ENCODE measurements at regions not wholly inside any gene's neighbourhood (a gene's known extent, or its start where the extent isn't known, plus 50 kb on each side); places are given as distances from the start of the nearest gene placed in this dataset.

DNA sequence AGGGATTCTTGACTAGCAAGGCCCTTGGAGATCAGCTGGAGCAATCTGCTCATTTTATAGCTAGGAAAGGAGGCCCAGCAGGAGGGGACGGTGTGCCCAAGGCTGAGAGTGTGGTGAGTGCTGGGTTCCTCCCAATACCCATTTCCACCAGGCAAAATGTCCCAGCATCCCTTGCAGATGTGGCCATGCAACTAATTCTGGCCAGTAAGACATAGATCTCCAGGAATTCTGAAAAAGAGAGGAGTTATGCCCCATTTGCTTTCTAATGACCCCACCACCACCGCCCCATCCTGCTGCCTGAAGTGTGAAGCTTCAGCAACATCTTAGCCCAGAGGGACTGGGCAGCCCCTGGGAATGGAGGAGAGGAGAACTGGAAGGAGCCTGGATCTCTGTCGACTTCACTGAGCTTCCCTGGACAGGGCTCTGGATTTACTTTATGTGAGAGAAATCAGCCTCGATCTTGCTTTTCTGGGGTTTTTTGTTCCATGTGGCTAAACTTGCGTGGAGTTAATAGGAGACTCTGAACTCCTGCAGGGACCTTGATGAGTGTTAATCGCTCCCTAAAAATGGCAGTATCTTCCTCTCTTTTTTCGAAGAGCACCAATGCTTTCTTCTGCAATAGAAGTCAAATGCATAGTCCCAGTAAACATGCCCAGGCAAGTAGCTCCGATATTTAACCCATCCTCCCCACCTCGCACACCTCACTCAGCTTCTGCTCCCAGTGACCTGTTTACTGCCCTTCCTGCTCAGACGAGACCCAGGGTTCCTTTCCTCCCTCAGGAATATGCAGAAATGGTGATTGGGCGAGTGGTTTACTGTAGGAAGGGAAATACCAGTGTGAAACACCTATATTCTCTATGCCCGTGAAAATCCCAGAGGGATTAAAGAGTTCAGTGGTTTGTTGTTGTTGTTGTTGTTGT is 127.5 kb upstream of the GPR26 start:
- no peak overlapping the region for H3K56ac ChIP-seq (ENCODE audit: insufficient read length, low read depth, low read length)
- peaks cover 33 to 35% of the 10 kb centered on the region in 2 experiments for H3K4me1 Mint-ChIP-seq
- peak; percentile 77 for DNase-seq
- H3K79me2 ChIP-seq (ENCODE audit: insufficient read depth, low read length): no peaks in the 10 kb centered on the region
- no peak overlapping the region for H4K5ac ChIP-seq (ENCODE audit: insufficient read length, low read depth, low read length)
- no peaks in the 10 kb centered on the region for H3K27me3 Mint-ChIP-seq (ENCODE audit: low read depth)
- TF ChIP-seq, protein P1, sequence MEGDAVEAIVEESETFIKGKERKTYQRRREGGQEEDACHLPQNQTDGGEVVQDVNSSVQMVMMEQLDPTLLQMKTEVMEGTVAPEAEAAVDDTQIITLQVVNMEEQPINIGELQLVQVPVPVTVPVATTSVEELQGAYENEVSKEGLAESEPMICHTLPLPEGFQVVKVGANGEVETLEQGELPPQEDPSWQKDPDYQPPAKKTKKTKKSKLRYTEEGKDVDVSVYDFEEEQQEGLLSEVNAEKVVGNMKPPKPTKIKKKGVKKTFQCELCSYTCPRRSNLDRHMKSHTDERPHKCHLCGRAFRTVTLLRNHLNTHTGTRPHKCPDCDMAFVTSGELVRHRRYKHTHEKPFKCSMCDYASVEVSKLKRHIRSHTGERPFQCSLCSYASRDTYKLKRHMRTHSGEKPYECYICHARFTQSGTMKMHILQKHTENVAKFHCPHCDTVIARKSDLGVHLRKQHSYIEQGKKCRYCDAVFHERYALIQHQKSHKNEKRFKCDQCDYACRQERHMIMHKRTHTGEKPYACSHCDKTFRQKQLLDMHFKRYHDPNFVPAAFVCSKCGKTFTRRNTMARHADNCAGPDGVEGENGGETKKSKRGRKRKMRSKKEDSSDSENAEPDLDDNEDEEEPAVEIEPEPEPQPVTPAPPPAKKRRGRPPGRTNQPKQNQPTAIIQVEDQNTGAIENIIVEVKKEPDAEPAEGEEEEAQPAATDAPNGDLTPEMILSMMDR (conservative IDR thresholded peaks at IDR 0.05): no peak
- H3T11ph ChIP-seq (ENCODE audit: low read length): no peak overlapping the region
- no peak overlapping the region for H2BK5ac ChIP-seq (ENCODE audit: insufficient read length, low read length)
- H3K4me2 ChIP-seq (ENCODE audit: insufficient read depth, insufficient read length, low read length): no peak overlapping the region
- H3K27me3 ChIP-seq (ENCODE audit: insufficient read depth, low read length): no peaks in the 10 kb centered on the region
- no peak overlapping the region for H2AFZ ChIP-seq (ENCODE audit: low read length)
- H3K18ac ChIP-seq (ENCODE audit: insufficient read length, low read depth, low read length): peak overlapping the region; percentile 25
- WGBS (ENCODE audit: extremely low coverage, insufficient read length, low lambda C conversion rate): no CpG with 5 or more reads among the region's 12 CpGs
- no peaks in the 10 kb centered on the region for H3K9me3 ChIP-seq (ENCODE audit: control insufficient read depth, low read depth, low read length)
- no peak overlapping the region for H3K4ac ChIP-seq (ENCODE audit: low read depth, low read length)
- no peaks in the 10 kb centered on the region for H3K36me3 Mint-ChIP-seq (ENCODE audit: insufficient read depth in 1 of 3, low read depth in 3 of 3)
- no peak overlapping the region for H4K8ac ChIP-seq (replicated peaks; ENCODE audit: insufficient read length, low read depth, low read length)
- H2BK20ac ChIP-seq (ENCODE audit: low read depth, low read length, poor library complexity, severe bottlenecking): no peak overlapping the region
- no peak overlapping the region for H3K27ac ChIP-seq (ENCODE audit: insufficient read length, low read depth, low read length)
- no peaks in the 10 kb centered on the region for H4K20me1 ChIP-seq (ENCODE audit: control insufficient read depth, insufficient read depth, insufficient read length)
- no peak overlapping the region for H2BK120ac ChIP-seq (ENCODE audit: low read depth, low read length, poor library complexity, severe bottlenecking)
- 0 out of 2 replicates have a peak overlapping the region, but pooled peaks have one; percentile 1 for H3K14ac ChIP-seq (ENCODE audit: insufficient read depth, low read length)
- no peak overlapping the region for H2BK12ac ChIP-seq (ENCODE audit: insufficient read length, low read depth, low read length)
- no peak overlapping the region for H3K9ac ChIP-seq (ENCODE audit: extremely low read depth, insufficient read length, low read length)
- peaks cover 6% of the 10 kb centered on the region; the same call in 1 of the 2 replicates for H3K4me1 ChIP-seq (ENCODE audit: insufficient read depth, low read length)
- H4K91ac ChIP-seq (ENCODE audit: insufficient read length, low read depth, low read length): no peak overlapping the region
- H2BK15ac ChIP-seq (ENCODE audit: low read depth, low read length): no peak overlapping the region
- H2AK5ac ChIP-seq (ENCODE audit: insufficient read length, low read length): no peak overlapping the region
- no peak overlapping the region for H3K23ac ChIP-seq (ENCODE audit: insufficient read length, low read depth, low read length)
- no peaks in the 10 kb centered on the region for H3K23me2 ChIP-seq (ENCODE audit: insufficient read length, low read depth, low read length, poor library complexity, severe bottlenecking)
- no peaks in the 10 kb centered on the region; a peak in 1 of 5 replicates for H3K9me3 Mint-ChIP-seq
- H3K27ac Mint-ChIP-seq: peak overlapping the region; percentile 52 to 80 (median 62); a peak in 6 of 7 replicates
- no peak overlapping the region; a peak in 1 of 5 replicates for H3K4me3 Mint-ChIP-seq
- H3K79me1 ChIP-seq (ENCODE audit: insufficient read depth, low read depth, low read length, poor library complexity, severe bottlenecking): no peaks in the 10 kb centered on the region

All from H9 (cell line).